BE2C (cell line): ENCODE measurements at regions not wholly inside any gene's neighbourhood (a gene's known extent, or its start where the extent isn't known, plus 50 kb on each side); places are given as distances from the start of the nearest gene placed in this dataset.

Experiments used
- DNase-seq: peaks from one replicate; pipeline ENCODE4 v3.0.0-alpha.2; 2020
- H3K27me3 ChIP-seq: fragments of 250-450 bp; sonication (Bioruptor Pico); 2 replicates; pipeline ENCODE4 v1.5.1; 2020; ENCODE audit warnings: mild to moderate bottlenecking
- H3K36me3 ChIP-seq: fragments of 250-450 bp; sonication (Bioruptor Pico); 2 replicates; pipeline ENCODE4 v1.5.1; 2020; ENCODE audit warnings: mild to moderate bottlenecking
- H3K4me1 ChIP-seq: fragments of 250-450 bp; sonication (Bioruptor Pico); 2 replicates; pipeline ENCODE4 v1.5.1; 2020
- H3K4me3 ChIP-seq: 2 replicates; pipeline ENCODE4 v1.5.1; 2011; ENCODE audit warnings: low read depth, low read length
- H3K9me3 ChIP-seq: fragments of 250-450 bp; sonication (Bioruptor Pico); 2 replicates; pipeline ENCODE4 v1.5.1; 2020
- CTCF ChIP-seq: IDR thresholded peaks from 2 replicates; pipeline ENCODE4 v1.5.1; 2012; ENCODE audit warnings: mild to moderate bottlenecking, low read depth, low read length

GRCh38 chr7:122211362-122211761 lies 67.3 kb upstream of the AASS start:
- DNase-seq, result no peak
- Histone ChIP-seq H3K27me3 (no peaks in the 10 kb centered on the region), H3K4me1 (no peaks in the 10 kb centered on the region), H3K9me3 (no peaks in the 10 kb centered on the region), H3K36me3 (no peaks in the 10 kb centered on the region), H3K4me3 (no peak overlapping the region)
- TF ChIP-seq CTCF, result no peak

GRCh38 chr7:122206985-122207384 lies 62.9 kb upstream of the AASS start:
- DNase-seq, result no peak
- Histone ChIP-seq H3K4me1 (no peaks in the 10 kb centered on the region), H3K4me3 (no peak overlapping the region), H3K36me3 (no peaks in the 10 kb centered on the region), H3K27me3 (no peaks in the 10 kb centered on the region), H3K9me3 (no peaks in the 10 kb centered on the region)
- TF ChIP-seq CTCF, result no peak

- no peaks in the 10 kb centered on the region for H3K4me1 ChIP-seq
- no peaks in the 10 kb centered on the region for H3K36me3 ChIP-seq
- TF ChIP-seq CTCF, result no peak
- H3K4me3 ChIP-seq, result no peak overlapping the region
- no peaks in the 10 kb centered on the region for H3K9me3 ChIP-seq
- H3K27me3 ChIP-seq, result no peaks in the 10 kb centered on the region
- DNase-seq, result no peak
These were observed 59.8 kb upstream of the AASS start for GRCh38 chr7:122203814-122204213.

- Histone ChIP-seq H3K36me3 (no peaks in the 10 kb centered on the region), H3K4me1 (no peaks in the 10 kb centered on the region), H3K4me3 (no peak overlapping the region), H3K27me3 (no peaks in the 10 kb centered on the region), H3K9me3 (no peaks in the 10 kb centered on the region)
- DNase-seq, result no peak
- TF ChIP-seq CTCF, result no peak
These were observed 56.8 kb upstream of the AASS start for GRCh38 chr7:122200888-122201287.

GRCh38 chr7:122199171-122199570 lies 55.1 kb upstream of the AASS start:
- no peaks in the 10 kb centered on the region for H3K9me3 ChIP-seq
- DNase-seq, result no peak
- H3K27me3 ChIP-seq, result no peaks in the 10 kb centered on the region
- no peaks in the 10 kb centered on the region for H3K4me1 ChIP-seq
- no peak for TF ChIP-seq CTCF
- H3K4me3 ChIP-seq, result no peak overlapping the region
- H3K36me3 ChIP-seq, result no peaks in the 10 kb centered on the region

GRCh38 chr7:122198581-122198980 lies 54.5 kb upstream of the AASS start:
- Histone ChIP-seq H3K27me3 (no peaks in the 10 kb centered on the region), H3K36me3 (no peaks in the 10 kb centered on the region), H3K4me3 (no peak overlapping the region), H3K9me3 (no peaks in the 10 kb centered on the region), H3K4me1 (no peaks in the 10 kb centered on the region)
- DNase-seq, result no peak
- no peak for TF ChIP-seq CTCF
